Activated B cell treated with CpG ODN at 0.5 μM for 24 hours (primary cell): ENCODE measurements at regions not wholly inside any gene's neighbourhood (a gene's known extent, or its start where the extent isn't known, plus 50 kb on each side); places are given as distances from the start of the nearest gene placed in this dataset.

Experiments
- ATAC-seq: fragments of 200-7000 bp; cut with Tn5 transposase; one replicate; pipeline ENCODE4 v1.10.0; 2021; ENCODE audit warnings: low read depth, mild to moderate bottlenecking, moderate library complexity
- CTCF ChIA-PET: fragments of 350-600 bp; sonication (Branson Sonifier 250); formaldehyde crosslinking; loops from one replicate; lab custom pipeline; 2021; ENCODE audit warnings: antibody characterized with exemption; lab: Charles Lee
- POLR2A ChIA-PET: fragments of 350-600 bp; sonication (Branson Sonifier 250); formaldehyde crosslinking; loops from one replicate; lab custom pipeline; 2021; ENCODE audit warnings: antibody characterized with exemption; lab: Charles Lee
- DNase-seq: peaks from one replicate; pipeline ENCODE4 v3.0.0; 2022
- H3K27ac Mint-ChIP-seq: one replicate; pipeline ENCODE4 v1.8.0; 2020; ENCODE audit warnings: mixed read lengths
- H3K27me3 Mint-ChIP-seq: one replicate; pipeline ENCODE4 v1.8.0; 2021; ENCODE audit warnings: mixed read lengths
- H3K36me3 Mint-ChIP-seq: one replicate; pipeline ENCODE4 v1.8.0; 2021; ENCODE audit warnings: low read depth, mixed read lengths
- H3K4me1 Mint-ChIP-seq: one replicate; pipeline ENCODE4 v1.8.0; 2021; ENCODE audit warnings: mixed read lengths
- H3K4me3 Mint-ChIP-seq: one replicate; pipeline ENCODE4 v1.8.0; 2020; ENCODE audit warnings: mild to moderate bottlenecking, mixed read lengths
- H3K9me3 Mint-ChIP-seq: one replicate; pipeline ENCODE4 v1.8.0; 2020; ENCODE audit warnings: mixed read lengths
- CTCF ChIP-seq: fragments of 200-600 bp; IDR thresholded peaks from one replicate; pipeline ENCODE4 v1.8.0; 2022; ENCODE audit warnings: antibody characterized with exemption, mild to moderate bottlenecking
- intact Hi-C: fragments of 100-400 bp; cut with micrococcal nuclease; formaldehyde crosslinking; loops from one replicate; pipeline ENCODE4 v1.15.1; 2024

GRCh38 chr3:21357241-21357640, 393.8 kb downstream of the ZNF385D start:
- TF ChIP-seq CTCF, result no peak
- Mint-ChIP-seq H3K9me3 (peaks cover 3% of the 10 kb centered on the region), H3K27ac (no peak overlapping the region), H3K4me1 (no peaks in the 10 kb centered on the region), H3K36me3 (no peaks in the 10 kb centered on the region), H3K4me3 (no peak overlapping the region), H3K27me3 (no peaks in the 10 kb centered on the region)
- ATAC-seq, result no peak
- intact Hi-C loops, result no loop called here
- DNase-seq, result no peak
- POLR2A ChIA-PET, result no interaction called here
- CTCF ChIA-PET, result no interaction called here

DNA sequence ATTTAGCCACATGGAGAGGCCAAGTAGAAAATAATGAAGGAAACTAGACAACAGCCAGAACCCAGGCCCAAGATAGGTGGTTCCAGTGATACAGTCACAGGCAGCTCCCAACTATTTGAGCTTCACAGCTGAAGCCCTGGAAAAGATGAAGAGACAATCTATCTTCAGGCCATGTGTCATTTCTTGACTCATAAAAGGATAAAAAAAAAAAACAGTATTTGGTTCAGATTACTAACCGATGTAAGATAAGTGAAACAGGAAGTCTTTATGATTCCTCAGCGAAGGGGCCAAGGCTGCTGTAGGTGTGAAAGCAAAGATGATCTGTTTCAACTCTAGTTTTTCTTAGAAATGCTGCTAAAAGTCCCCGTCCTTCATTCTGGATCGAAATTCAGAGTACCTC, 394.6 kb downstream of the ZNF385D start:
- TF ChIP-seq CTCF, result no peak
- no peak for ATAC-seq
- CTCF ChIA-PET, result no interaction called here
- no peaks in the 10 kb centered on the region for H3K27me3 Mint-ChIP-seq
- no peaks in the 10 kb centered on the region for H3K36me3 Mint-ChIP-seq
- H3K27ac Mint-ChIP-seq, result no peak overlapping the region
- H3K4me3 Mint-ChIP-seq, result no peak overlapping the region
- intact Hi-C loops, result no loop called here
- no peak for DNase-seq
- POLR2A ChIA-PET, result no interaction called here
- H3K4me1 Mint-ChIP-seq, result no peaks in the 10 kb centered on the region
- peaks cover 3% of the 10 kb centered on the region for H3K9me3 Mint-ChIP-seq

DNA sequence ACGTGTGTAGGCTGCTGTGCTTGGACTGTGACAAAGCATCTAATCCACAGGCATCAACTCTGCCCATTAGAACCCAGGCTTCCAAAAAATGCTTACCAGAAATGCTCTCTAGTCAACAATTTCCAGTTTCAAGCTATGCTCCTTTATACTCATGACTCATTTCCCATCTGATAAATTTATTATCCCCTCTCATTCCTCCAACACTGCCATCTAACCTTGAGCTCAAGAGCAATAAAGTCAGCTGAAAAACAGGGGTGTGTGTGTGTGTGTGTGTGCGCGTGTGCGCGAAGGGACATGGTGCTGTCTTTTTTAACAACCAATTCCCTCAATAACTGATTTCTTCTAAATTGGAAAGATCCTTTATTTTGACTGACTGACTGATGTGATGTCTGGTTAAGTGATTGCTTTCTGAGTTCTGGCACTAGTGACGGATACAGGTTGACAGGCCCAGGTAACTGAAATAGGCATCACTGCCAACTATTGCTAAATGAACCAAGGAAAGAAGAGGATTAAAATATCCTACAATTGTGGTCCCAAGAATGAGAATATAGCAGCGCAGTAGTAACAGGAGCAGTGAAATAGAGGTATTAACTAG, 405.5 kb downstream of the ZNF385D start:
- DNase-seq (no peak), ATAC-seq (no peak)
- no peak for TF ChIP-seq CTCF
- H3K9me3 Mint-ChIP-seq, result no peaks in the 10 kb centered on the region
- H3K27me3 Mint-ChIP-seq, result no peaks in the 10 kb centered on the region
- ChIA-PET POLR2A (no interaction called here), CTCF (no interaction called here)
- H3K4me1 Mint-ChIP-seq, result no peaks in the 10 kb centered on the region
- no peaks in the 10 kb centered on the region for H3K36me3 Mint-ChIP-seq
- H3K4me3 Mint-ChIP-seq, result no peak overlapping the region
- no peak overlapping the region for H3K27ac Mint-ChIP-seq
- intact Hi-C loops, result no loop called here

DNA sequence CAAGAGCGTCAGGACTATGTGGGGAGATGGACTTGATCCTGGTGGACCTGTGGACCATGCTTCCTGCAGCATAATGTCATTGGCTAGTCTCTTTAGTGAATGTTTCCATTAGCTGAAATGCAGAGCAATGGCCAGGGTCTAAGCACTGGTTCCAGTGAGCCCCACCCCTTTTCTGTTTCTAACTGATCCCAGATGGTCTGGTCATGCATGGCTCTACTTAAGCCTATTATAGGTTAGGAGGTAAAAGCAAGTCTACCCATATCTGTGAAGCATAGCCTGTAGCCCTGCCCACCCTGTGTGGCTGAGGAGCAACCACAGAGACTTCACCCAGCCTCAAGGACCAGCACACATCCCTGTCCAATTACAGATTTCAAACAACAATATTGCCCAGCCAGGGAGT, 419.2 kb downstream of the ZNF385D start:
- Mint-ChIP-seq H3K36me3 (no peaks in the 10 kb centered on the region), H3K27me3 (no peaks in the 10 kb centered on the region), H3K4me3 (no peak overlapping the region), H3K4me1 (peaks cover 3% of the 10 kb centered on the region), H3K9me3 (peaks cover 2% of the 10 kb centered on the region), H3K27ac (no peak overlapping the region)
- TF ChIP-seq CTCF, result no peak
- DNase-seq (no peak), ATAC-seq (no peak)
- CTCF ChIA-PET, result no interaction called here
- POLR2A ChIA-PET, result no interaction called here
- intact Hi-C loops, result no loop called here

DNA sequence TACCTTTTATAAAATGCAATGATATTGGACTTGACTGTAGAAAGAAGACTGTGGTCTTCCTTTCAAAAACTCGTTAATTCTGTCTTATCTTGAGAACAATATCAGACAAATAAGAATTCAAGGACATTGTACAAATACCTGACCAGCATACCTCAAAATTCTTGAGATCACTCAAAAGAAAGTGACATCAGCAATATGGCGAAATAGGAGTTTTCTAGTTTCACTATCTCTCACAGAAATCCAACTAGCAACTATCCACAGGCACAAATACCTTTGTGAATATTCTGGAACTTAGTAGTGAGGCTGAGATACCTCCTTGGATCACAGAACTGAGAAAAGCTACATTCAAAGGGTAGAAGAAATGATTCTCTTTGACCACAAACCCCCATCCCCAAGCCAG, 419.7 kb downstream of the ZNF385D start:
- DNase-seq (no peak), ATAC-seq (no peak)
- peaks cover 3% of the 10 kb centered on the region for H3K4me1 Mint-ChIP-seq
- CTCF ChIA-PET, result no interaction called here
- no peaks in the 10 kb centered on the region for H3K36me3 Mint-ChIP-seq
- no peak for TF ChIP-seq CTCF
- POLR2A ChIA-PET, result no interaction called here
- intact Hi-C loops, result no loop called here
- H3K4me3 Mint-ChIP-seq, result no peak overlapping the region
- H3K27me3 Mint-ChIP-seq, result no peaks in the 10 kb centered on the region
- H3K9me3 Mint-ChIP-seq, result peaks cover 2% of the 10 kb centered on the region
- no peak overlapping the region for H3K27ac Mint-ChIP-seq
